ENCODE measurements at regions not wholly inside any gene's neighbourhood (a gene's known extent, or its start where the extent isn't known, plus 50 kb on each side); places are given as distances from the start of the nearest gene placed in this dataset.

DNA sequence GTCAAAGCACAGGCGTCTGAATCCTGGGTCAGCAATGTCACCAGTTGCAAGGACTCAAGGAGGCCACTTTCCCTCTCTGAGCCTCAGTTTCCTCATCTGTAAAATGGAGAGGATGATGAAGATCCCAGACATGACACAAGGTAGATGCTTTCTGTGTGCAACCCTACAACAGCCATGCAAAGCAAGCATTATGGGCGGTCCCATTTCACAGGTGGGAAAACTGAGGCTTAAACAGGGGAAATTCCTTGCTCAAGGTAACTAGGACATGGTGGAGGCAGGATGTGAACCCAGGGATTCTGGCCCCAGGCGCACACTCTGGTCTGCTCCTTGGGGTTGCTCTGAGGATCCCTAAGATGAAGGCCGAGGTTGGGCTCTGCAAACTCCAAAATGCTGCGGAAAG lies 311.0 kb downstream of the PTPRU start:
- TF ChIP-seq EZH2phosphoT487 (IDR thresholded peaks at IDR 0.05; ENCODE audit: borderline replicate concordance, low read length): no peak
- H3K4me1 ChIP-seq (ENCODE audit: control insufficient read depth, low read length): no peaks in the 10 kb centered on the region

DNA sequence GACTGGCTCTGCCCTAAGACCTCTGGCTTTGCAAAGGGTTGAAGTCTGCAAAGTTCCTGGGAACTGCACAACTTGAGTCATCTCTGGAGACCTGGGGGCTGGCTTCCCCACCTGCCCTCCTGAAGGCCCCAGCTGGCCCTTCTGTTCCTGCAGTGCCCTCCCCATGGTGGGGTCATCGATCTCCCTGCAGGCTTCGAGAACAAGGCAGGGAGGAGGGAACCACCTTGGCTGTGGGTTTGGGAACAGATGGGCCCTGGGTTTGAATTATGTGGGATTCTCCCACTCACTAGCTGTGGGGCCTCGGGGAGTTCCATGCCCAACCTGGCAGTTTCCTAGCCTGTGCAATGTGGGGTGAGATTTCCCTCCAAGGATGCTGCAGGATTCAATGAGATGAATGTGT lies 310.2 kb downstream of the PTPRU start:
- Histone ChIP-seq H3K36me3 (ENCODE audit: control insufficient read depth, low read length) (no peaks in the 10 kb centered on the region), H3K79me2 (ENCODE audit: control insufficient read depth, low read length) (no peaks in the 10 kb centered on the region), H3K27ac (ENCODE audit: low read depth, low read length) (no peak overlapping the region), H3K4me2 (ENCODE audit: low read length) (no peak overlapping the region), H3K4me1 (ENCODE audit: control insufficient read depth, low read length) (no peaks in the 10 kb centered on the region), H3F3A (ENCODE audit: control insufficient read depth, insufficient read depth) (no peaks in the 10 kb centered on the region), H3K9me3 (ENCODE audit: control insufficient read depth, insufficient read depth, low read length) (no peaks in the 10 kb centered on the region), H3K27me3 (ENCODE audit: control insufficient read depth, low read length) (peaks cover 2% of the 10 kb centered on the region; the same call in 1 of the 2 replicates), H3K9me2 (replicated peaks; ENCODE audit: control insufficient read depth, low read length) (no peaks in the 10 kb centered on the region), H4K20me1 (ENCODE audit: control insufficient read depth, insufficient read depth, low read depth, low read length) (no peaks in the 10 kb centered on the region), H3K4me3 (ENCODE audit: low read length) (no peak overlapping the region)
- no peak for TF ChIP-seq EZH2phosphoT487 (IDR thresholded peaks at IDR 0.05; ENCODE audit: borderline replicate concordance, low read length)
- TF ChIP-seq, protein P1, sequence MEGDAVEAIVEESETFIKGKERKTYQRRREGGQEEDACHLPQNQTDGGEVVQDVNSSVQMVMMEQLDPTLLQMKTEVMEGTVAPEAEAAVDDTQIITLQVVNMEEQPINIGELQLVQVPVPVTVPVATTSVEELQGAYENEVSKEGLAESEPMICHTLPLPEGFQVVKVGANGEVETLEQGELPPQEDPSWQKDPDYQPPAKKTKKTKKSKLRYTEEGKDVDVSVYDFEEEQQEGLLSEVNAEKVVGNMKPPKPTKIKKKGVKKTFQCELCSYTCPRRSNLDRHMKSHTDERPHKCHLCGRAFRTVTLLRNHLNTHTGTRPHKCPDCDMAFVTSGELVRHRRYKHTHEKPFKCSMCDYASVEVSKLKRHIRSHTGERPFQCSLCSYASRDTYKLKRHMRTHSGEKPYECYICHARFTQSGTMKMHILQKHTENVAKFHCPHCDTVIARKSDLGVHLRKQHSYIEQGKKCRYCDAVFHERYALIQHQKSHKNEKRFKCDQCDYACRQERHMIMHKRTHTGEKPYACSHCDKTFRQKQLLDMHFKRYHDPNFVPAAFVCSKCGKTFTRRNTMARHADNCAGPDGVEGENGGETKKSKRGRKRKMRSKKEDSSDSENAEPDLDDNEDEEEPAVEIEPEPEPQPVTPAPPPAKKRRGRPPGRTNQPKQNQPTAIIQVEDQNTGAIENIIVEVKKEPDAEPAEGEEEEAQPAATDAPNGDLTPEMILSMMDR (IDR thresholded peaks at IDR 0.05; ENCODE audit: low read depth, low read length, poor library complexity, severe bottlenecking): no peak

More for the DNA sequence above, 311.0 kb downstream of the PTPRU start:
- H3K4me2 ChIP-seq (ENCODE audit: low read length): no peak overlapping the region
- H3K9me3 ChIP-seq (ENCODE audit: control insufficient read depth, insufficient read depth, low read length): peaks cover 3% of the 10 kb centered on the region; the same call in 1 of the 2 replicates
- no peaks in the 10 kb centered on the region for H3K79me2 ChIP-seq (ENCODE audit: control insufficient read depth, low read length)
- no peaks in the 10 kb centered on the region for H3K9me2 ChIP-seq (replicated peaks; ENCODE audit: control insufficient read depth, low read length)
- H4K20me1 ChIP-seq (ENCODE audit: control insufficient read depth, insufficient read depth, low read depth, low read length): no peaks in the 10 kb centered on the region
- no peaks in the 10 kb centered on the region for H3F3A ChIP-seq (ENCODE audit: control insufficient read depth, insufficient read depth)
- H3K36me3 ChIP-seq (ENCODE audit: control insufficient read depth, low read length): no peaks in the 10 kb centered on the region
- no peak overlapping the region for H3K4me3 ChIP-seq (ENCODE audit: low read length)
- no peak overlapping the region for H3K27ac ChIP-seq (ENCODE audit: low read depth, low read length)
- peaks cover 2% of the 10 kb centered on the region; the same call in 1 of the 2 replicates for H3K27me3 ChIP-seq (ENCODE audit: control insufficient read depth, low read length)

DNA sequence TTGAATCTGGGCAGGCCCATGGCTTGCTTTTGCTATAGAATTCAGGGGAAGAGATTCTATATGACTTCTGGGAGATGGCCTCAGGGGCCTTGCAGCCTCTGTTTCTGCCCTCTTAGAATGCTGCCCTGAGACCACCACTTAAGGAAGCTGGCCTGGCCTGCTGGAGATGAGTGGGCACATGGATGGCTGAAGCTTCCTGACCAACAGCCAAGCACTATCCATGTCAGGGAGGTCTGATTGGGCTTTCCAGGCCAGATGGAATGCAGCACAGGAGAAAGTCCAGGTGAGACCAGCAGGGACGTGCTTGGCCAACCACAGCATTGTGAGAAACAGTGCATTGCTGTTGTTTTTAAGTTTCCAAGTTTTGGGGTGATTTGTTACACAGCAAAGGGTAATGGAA lies 308.1 kb downstream of the PTPRU start:
- TF ChIP-seq, protein P1 (IDR thresholded peaks at IDR 0.05; ENCODE audit: low read depth, low read length, poor library complexity, severe bottlenecking): no peak
- TF ChIP-seq EZH2phosphoT487 (IDR thresholded peaks at IDR 0.05; ENCODE audit: borderline replicate concordance, low read length): no peak
- H3K27me3 ChIP-seq (ENCODE audit: control insufficient read depth, low read length): peaks cover 2% of the 10 kb centered on the region; the same call in 1 of the 2 replicates
- H3K27ac ChIP-seq (ENCODE audit: low read depth, low read length): no peak overlapping the region
- H3F3A ChIP-seq (ENCODE audit: control insufficient read depth, insufficient read depth): no peaks in the 10 kb centered on the region
- no peak overlapping the region for H3K4me3 ChIP-seq (ENCODE audit: low read length)
- no peaks in the 10 kb centered on the region for H3K36me3 ChIP-seq (ENCODE audit: control insufficient read depth, low read length)
- H3K9me2 ChIP-seq (replicated peaks; ENCODE audit: control insufficient read depth, low read length): no peaks in the 10 kb centered on the region
- no peak overlapping the region for H3K4me2 ChIP-seq (ENCODE audit: low read length)
- H3K4me1 ChIP-seq (ENCODE audit: control insufficient read depth, low read length): no peaks in the 10 kb centered on the region
- H4K20me1 ChIP-seq (ENCODE audit: control insufficient read depth, insufficient read depth, low read depth, low read length): no peaks in the 10 kb centered on the region
- no peaks in the 10 kb centered on the region for H3K9me3 ChIP-seq (ENCODE audit: control insufficient read depth, insufficient read depth, low read length)
- H3K79me2 ChIP-seq (ENCODE audit: control insufficient read depth, low read length): no peaks in the 10 kb centered on the region

DNA sequence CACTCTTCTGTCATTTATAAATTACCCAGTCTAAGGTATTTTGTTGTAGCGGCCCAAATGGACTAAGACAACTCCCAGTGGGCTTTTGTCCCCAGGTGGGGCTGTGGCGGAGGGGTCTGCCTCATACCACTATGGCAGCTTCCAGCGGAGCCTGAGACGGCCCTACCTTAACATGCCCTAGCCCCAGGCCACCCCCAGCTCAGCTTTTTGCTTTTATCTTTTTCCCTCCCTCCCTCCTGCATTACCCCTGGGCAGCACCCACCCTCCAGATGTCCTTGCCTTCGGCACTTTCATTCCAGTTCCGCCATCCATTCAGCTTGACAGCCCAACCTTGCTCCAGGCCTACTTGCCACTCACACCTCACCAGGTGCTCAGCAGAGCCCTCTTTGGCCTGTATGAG lies 307.3 kb downstream of the PTPRU start:
- H3K79me2 ChIP-seq (ENCODE audit: control insufficient read depth, low read length): no peaks in the 10 kb centered on the region
- no peak overlapping the region for H3K4me2 ChIP-seq (ENCODE audit: low read length)
- H3K27me3 ChIP-seq (ENCODE audit: control insufficient read depth, low read length): peaks cover 2% of the 10 kb centered on the region; the same call in 1 of the 2 replicates
- H3K27ac ChIP-seq (ENCODE audit: low read depth, low read length): no peak overlapping the region
- no peaks in the 10 kb centered on the region for H3F3A ChIP-seq (ENCODE audit: control insufficient read depth, insufficient read depth)
- no peaks in the 10 kb centered on the region for H4K20me1 ChIP-seq (ENCODE audit: control insufficient read depth, insufficient read depth, low read depth, low read length)
- no peaks in the 10 kb centered on the region for H3K9me2 ChIP-seq (replicated peaks; ENCODE audit: control insufficient read depth, low read length)
- no peaks in the 10 kb centered on the region for H3K4me1 ChIP-seq (ENCODE audit: control insufficient read depth, low read length)
- H3K4me3 ChIP-seq (ENCODE audit: low read length): no peak overlapping the region
- no peaks in the 10 kb centered on the region for H3K36me3 ChIP-seq (ENCODE audit: control insufficient read depth, low read length)
- H3K9me3 ChIP-seq (ENCODE audit: control insufficient read depth, insufficient read depth, low read length): no peaks in the 10 kb centered on the region
- TF ChIP-seq EZH2phosphoT487 (IDR thresholded peaks at IDR 0.05; ENCODE audit: borderline replicate concordance, low read length): no peak
- TF ChIP-seq, protein P1 (IDR thresholded peaks at IDR 0.05; ENCODE audit: low read depth, low read length, poor library complexity, severe bottlenecking): no peak
